ENCODE measurements at regions not wholly inside any gene's neighbourhood (a gene's known extent, or its start where the extent isn't known, plus 50 kb on each side); places are given as distances from the start of the nearest gene placed in this dataset.

- H3K9me3 ChIP-seq: no peaks in the 10 kb centered on the region
- H3K27ac ChIP-seq: no peak overlapping the region
- H3K4me1 ChIP-seq: peaks cover 0 to 9% (median 0%) of the 10 kb centered on the region in 12 donors
- no peaks in the 10 kb centered on the region for H3K36me3 ChIP-seq
- H3K4me3 ChIP-seq: no peak overlapping the region
- DNase-seq: no peak
- ATAC-seq: no peak
- intact Hi-C loops (cut with DNase I): no loop called here
- no peak for TF ChIP-seq POLR2A (IDR thresholded peaks at IDR 0.05)
- TF ChIP-seq, protein P1, sequence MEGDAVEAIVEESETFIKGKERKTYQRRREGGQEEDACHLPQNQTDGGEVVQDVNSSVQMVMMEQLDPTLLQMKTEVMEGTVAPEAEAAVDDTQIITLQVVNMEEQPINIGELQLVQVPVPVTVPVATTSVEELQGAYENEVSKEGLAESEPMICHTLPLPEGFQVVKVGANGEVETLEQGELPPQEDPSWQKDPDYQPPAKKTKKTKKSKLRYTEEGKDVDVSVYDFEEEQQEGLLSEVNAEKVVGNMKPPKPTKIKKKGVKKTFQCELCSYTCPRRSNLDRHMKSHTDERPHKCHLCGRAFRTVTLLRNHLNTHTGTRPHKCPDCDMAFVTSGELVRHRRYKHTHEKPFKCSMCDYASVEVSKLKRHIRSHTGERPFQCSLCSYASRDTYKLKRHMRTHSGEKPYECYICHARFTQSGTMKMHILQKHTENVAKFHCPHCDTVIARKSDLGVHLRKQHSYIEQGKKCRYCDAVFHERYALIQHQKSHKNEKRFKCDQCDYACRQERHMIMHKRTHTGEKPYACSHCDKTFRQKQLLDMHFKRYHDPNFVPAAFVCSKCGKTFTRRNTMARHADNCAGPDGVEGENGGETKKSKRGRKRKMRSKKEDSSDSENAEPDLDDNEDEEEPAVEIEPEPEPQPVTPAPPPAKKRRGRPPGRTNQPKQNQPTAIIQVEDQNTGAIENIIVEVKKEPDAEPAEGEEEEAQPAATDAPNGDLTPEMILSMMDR (IDR thresholded peaks at IDR 0.05): no peak
- WGBS, 4 donors: 68 to 78% (median 69%) methylated on average over 7 of the region's 7 CpGs
- no peaks in the 10 kb centered on the region for H3K27me3 ChIP-seq
Observed at GRCh38 chr6:121506761-121507754, 71.6 kb downstream of the GJA1 start.

- Histone ChIP-seq H3K27me3 (no peaks in the 10 kb centered on the region), H3K4me3 (no peak overlapping the region), H3K27ac (no peak overlapping the region), H3K4me1 (peaks cover 0 to 9% (median 0%) of the 10 kb centered on the region in 12 donors), H3K9me3 (no peaks in the 10 kb centered on the region), H3K36me3 (no peaks in the 10 kb centered on the region)
- 51 to 69% (median 60%) methylated on average over 8 of the region's 8 CpGs for WGBS, 4 donors
- ATAC-seq (no peak), DNase-seq (no peak)
- TF ChIP-seq POLR2A (IDR thresholded peaks at IDR 0.05): no peak
- TF ChIP-seq, protein P1 (IDR thresholded peaks at IDR 0.05): no peak
- intact Hi-C loops (cut with DNase I): no loop called here
Observed at GRCh38 chr6:121510568-121511177, 75.2 kb downstream of the GJA1 start.

GRCh38 chr6:121515630-121516265 is 80.3 kb downstream of the GJA1 start:
- whole genome bisulfite sequencing, 4 donors: 88 to 98% (median 90%) methylated on average over 1 of the region's 1 CpG
- intact Hi-C loops (cut with DNase I): no loop called here

More at GRCh38 chr6:121515630-121516265, 80.3 kb downstream of the GJA1 start:
- Histone ChIP-seq H3K9me3 (no peaks in the 10 kb centered on the region), H3K4me1 (no peaks in the 10 kb centered on the region), H3K4me3 (no peak overlapping the region), H3K27ac (no peak overlapping the region), H3K27me3 (no peaks in the 10 kb centered on the region), H3K36me3 (no peaks in the 10 kb centered on the region)
- TF ChIP-seq, protein P1 (IDR thresholded peaks at IDR 0.05): no peak
- TF ChIP-seq POLR2A (IDR thresholded peaks at IDR 0.05): no peak
- DNase-seq (no peak), ATAC-seq (peak in 2 of 4 donors; percentile 39 to 50)

Data from heart left ventricle (tissue), 16 donors.